ENCODE measurements at regions not wholly inside any gene's neighbourhood (a gene's known extent, or its start where the extent isn't known, plus 50 kb on each side); places are given as distances from the start of the nearest gene placed in this dataset.
"Not testable (repeated sequence)": the region's sequence is repeated elsewhere in the genome, so short reads cannot be mapped to it uniquely, and the experiment has no call there.

DNA sequence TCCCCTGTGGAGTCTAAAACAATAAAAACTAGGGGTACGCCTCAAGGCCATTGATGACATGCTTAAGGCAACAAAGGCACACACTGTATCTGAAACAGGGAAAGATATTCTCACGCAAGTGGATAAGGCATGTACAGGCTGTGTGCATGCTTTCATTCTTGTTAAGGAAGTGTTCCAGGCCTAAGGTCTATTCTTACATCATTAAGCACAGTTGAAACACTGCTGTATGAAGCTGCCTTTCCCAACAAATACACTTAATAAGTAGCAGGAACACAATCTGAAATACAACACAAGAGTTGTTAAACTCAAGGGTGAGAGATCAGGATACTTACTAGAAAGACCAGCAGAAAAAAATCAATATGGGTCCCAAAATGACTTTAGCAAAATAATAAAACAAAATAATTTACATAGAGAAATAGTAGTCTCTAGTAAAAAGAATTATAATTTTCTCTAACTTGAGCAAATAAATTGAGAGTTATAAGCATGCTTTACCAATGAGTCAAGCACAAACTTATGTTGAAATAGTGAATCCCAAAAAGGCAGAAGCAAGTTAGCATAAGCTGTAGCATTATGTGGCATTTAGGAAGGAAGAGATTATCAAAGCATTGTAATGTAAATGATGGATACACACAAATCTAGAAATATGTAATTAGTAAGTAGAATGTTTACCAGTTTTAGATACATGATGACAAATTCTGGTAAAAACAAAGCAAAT lies 796.9 kb downstream of the SLITRK1 start:
- H3K27ac ChIP-seq, result no peak overlapping the region
- TF ChIP-seq, protein P1, sequence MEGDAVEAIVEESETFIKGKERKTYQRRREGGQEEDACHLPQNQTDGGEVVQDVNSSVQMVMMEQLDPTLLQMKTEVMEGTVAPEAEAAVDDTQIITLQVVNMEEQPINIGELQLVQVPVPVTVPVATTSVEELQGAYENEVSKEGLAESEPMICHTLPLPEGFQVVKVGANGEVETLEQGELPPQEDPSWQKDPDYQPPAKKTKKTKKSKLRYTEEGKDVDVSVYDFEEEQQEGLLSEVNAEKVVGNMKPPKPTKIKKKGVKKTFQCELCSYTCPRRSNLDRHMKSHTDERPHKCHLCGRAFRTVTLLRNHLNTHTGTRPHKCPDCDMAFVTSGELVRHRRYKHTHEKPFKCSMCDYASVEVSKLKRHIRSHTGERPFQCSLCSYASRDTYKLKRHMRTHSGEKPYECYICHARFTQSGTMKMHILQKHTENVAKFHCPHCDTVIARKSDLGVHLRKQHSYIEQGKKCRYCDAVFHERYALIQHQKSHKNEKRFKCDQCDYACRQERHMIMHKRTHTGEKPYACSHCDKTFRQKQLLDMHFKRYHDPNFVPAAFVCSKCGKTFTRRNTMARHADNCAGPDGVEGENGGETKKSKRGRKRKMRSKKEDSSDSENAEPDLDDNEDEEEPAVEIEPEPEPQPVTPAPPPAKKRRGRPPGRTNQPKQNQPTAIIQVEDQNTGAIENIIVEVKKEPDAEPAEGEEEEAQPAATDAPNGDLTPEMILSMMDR (conservative IDR thresholded peaks at IDR 0.05), result no peak
- no peak for TF ChIP-seq ZFX (IDR thresholded peaks at IDR 0.05)

DNA sequence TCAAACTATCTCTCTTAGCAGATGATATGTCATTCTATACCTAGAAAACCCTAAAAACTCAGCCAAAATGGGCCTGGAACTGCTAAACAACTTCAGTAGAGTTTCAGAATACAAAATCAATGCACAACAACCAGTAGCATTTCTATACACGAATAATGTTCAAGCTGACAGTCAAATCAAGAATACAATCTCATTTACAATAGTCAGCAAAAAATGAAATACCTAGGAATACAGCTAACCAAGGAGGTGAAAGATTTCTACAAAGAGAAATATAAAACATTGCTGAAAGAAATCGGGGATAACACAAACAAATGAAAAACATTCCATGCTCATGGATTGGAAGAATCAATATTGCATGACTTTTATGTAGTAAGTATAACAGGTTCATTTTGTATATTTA lies 804.8 kb downstream of the SLITRK1 start:
- TF ChIP-seq ZFX (IDR thresholded peaks at IDR 0.05), result no peak
- TF ChIP-seq, protein P1 (conservative IDR thresholded peaks at IDR 0.05), result no peak
- no peak overlapping the region for H3K27ac ChIP-seq

DNA sequence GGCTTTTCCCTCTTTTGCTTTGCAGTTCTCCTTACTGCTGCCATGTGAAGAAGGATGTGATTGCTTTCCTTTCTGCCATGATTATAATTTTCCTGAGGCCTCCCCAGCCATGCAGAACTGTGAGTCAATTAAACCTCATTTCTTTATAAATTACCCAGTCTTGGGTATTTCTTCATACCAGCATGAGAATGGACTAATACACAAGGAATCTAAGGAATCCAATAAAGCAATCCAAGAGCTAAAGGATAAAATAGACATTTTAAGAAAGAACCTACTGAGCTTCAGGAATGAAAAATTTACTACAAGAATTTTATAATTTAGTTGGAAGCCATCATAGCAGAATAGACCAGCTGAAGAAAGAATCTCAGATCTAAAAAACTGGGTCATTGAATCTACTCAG lies 808.3 kb downstream of the SLITRK1 start:
- H3K27ac ChIP-seq, result not testable (repeated sequence)

DNA sequence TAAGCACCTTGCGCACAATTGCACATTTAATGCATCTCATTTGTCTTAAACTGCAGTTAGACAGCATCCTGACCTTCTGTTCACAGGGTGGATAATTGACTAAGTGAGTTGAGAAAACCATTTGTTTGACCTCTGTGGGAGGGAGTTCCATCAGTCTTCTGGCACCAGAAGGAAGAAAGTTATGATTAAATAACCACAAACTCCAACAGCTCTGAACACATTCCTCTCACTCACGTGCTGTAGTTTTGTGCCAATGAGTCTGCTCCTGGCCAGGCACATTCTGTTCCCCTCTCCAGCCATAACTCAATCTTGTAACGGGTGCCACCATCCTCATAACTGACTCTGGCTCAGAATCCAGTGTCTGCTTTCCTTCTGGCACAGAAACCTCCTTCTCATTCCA lies 817.2 kb downstream of the SLITRK1 start:
- TF ChIP-seq, protein P1 (conservative IDR thresholded peaks at IDR 0.05), result no peak
- TF ChIP-seq ZFX (IDR thresholded peaks at IDR 0.05), result no peak
- H3K27ac ChIP-seq, result no peak overlapping the region

DNA sequence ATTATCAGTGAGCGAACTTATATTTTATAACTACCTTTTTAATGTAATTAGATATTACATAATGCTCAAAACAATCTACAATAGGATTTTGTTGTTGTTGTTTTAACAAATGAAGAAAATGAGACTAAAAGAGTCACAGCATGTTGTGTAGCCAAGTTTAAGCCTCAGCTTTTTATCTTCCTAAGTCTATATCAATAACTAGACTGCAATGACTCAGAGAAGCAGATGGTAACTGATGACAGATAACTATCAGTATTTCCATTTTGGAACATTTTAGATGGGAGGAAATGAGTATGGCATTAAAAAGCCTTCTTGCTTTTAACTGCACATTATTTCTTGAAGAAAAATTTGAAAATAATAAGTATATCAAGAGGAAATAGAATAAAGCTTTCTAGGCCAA lies 825.2 kb downstream of the SLITRK1 start:
- H3K27ac ChIP-seq, result no peak overlapping the region
- no peak for TF ChIP-seq ZFX (IDR thresholded peaks at IDR 0.05)
- TF ChIP-seq, protein P1 (conservative IDR thresholded peaks at IDR 0.05), result no peak

DNA sequence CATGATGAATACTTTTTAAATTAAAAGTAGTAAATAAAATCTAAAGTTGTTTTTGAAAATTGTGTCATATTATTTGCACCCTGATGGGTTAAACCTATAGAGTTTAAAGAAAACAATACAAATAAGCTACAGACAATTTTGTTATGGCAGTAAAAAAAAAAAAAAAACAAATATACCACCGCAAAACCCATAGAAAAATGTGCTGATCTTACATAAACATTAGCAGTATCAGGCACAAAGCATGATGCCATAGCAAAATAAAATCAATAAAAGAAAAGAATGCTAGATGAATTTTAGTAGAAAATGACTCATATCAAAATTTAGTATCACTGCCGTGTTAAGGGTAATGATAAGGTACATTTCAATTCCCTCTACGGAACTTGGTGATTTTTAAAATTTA lies 826.0 kb downstream of the SLITRK1 start:
- no peak overlapping the region for H3K27ac ChIP-seq
- TF ChIP-seq, protein P1 (conservative IDR thresholded peaks at IDR 0.05), result no peak
- no peak for TF ChIP-seq ZFX (IDR thresholded peaks at IDR 0.05)

DNA sequence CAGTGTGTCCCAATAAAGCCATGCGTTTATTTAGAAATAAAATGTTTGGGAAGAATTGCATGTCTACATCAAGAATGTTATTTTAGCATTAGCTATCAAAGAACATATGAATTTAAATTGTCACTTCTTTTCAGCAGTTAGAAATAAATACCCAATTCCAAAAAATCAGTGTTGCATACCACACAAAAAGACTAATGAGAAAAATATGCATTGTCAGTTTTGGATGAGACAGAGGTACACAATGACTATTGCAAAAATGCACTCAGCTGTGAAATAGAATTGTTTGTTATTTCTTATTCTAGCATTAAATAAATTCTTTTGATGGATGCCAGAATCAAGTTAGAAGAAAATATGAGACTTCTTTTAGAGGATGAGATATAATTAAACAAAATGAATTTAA lies 833.9 kb downstream of the SLITRK1 start:
- no peak overlapping the region for H3K27ac ChIP-seq
- TF ChIP-seq, protein P1 (conservative IDR thresholded peaks at IDR 0.05), result no peak
- TF ChIP-seq ZFX (IDR thresholded peaks at IDR 0.05), result no peak

DNA sequence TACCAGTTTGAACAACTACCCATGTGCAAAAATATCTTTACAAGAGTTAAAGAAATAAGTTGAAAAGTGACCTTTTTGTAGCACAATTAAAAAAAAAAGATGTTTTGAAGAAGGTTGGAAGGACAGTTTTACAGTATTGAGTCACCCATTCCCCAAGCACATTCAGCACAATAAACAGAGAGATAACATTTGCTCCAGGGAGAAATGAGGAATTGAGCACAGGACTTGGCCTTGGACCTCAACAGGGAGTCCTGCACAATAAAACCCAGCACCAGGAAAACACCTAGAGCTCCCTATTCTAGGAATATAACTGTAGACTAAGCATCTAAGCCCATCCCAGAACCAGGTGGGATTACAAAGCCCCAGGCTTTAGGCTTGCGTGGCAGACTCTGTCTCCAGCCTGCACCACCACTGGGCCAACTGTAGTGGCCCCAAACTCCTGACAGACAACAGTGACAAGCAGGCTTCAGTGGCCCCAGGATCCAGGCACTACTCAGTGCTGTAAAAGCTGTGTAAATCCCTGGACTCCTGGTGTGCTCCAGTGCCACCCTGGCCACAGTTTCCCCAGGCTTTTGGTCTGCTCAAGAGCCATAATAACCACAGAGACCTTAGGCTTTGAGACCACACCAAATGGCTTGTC lies 857.2 kb downstream of the SLITRK1 start:
- H3K27ac ChIP-seq, result no peak overlapping the region
- no peak for TF ChIP-seq ZFX (IDR thresholded peaks at IDR 0.05)
- TF ChIP-seq, protein P1 (conservative IDR thresholded peaks at IDR 0.05), result no peak
